HG03565 (cell line): ENCODE measurements at regions not wholly inside any gene's neighbourhood (a gene's known extent, or its start where the extent isn't known, plus 50 kb on each side); places are given as distances from the start of the nearest gene placed in this dataset.
"Not testable (repeated sequence)": the region's sequence is repeated elsewhere in the genome, so short reads cannot be mapped to it uniquely, and the experiment has no call there.

Experiments used
- ATAC-seq: cut with Tn5 transposase; IDR thresholded peaks from one replicate; pipeline ENCODE4 v1.9.1; 2021; ENCODE audit warnings: mild to moderate bottlenecking, moderate library complexity; ENCODE audit not compliant: unreplicated experiment

- not testable (repeated sequence) for ATAC-seq
These were observed 251.2 kb upstream of the TPTE start for GRCh38 chr21:10270211-10270610.

- ATAC-seq, result not testable (repeated sequence)
These were observed 249.6 kb upstream of the TPTE start for GRCh38 chr21:10271666-10272207.

GRCh38 chr21:10272216-10272615 lies 249.2 kb upstream of the TPTE start:
- no peak for ATAC-seq

- ATAC-seq, result no peak
These were observed 248.2 kb upstream of the TPTE start for GRCh38 chr21:10273196-10273595.

GRCh38 chr21:10273794-10274338 lies 247.5 kb upstream of the TPTE start:
- peak; percentile 45 for ATAC-seq
